T47D (cell line): ENCODE measurements at regions not wholly inside any gene's neighbourhood (a gene's known extent, or its start where the extent isn't known, plus 50 kb on each side); places are given as distances from the start of the nearest gene placed in this dataset.

Source experiments
- DNase-seq, 2 experiments: peaks; one replicate each; pipeline versions ENCODE4 v3.0.0 to v3.0.0-alpha.2; 2011 to 2012; ENCODE audit warnings: low read depth in 1 of 2, low spot score in 1 of 2
- JUND ChIP-seq: IDR thresholded peaks from 2 replicates; pipeline ENCODE4 v1.6.1; 2012; ENCODE audit warnings: low read depth
- in situ Hi-C: cut with HindIII; loops from 2 replicates; pipeline ENCODE4 v1.10.0; 2016; ENCODE audit warnings: low sequenced_read_pairs, low pct_unique_long_range_greater_than_20kb

DNA sequence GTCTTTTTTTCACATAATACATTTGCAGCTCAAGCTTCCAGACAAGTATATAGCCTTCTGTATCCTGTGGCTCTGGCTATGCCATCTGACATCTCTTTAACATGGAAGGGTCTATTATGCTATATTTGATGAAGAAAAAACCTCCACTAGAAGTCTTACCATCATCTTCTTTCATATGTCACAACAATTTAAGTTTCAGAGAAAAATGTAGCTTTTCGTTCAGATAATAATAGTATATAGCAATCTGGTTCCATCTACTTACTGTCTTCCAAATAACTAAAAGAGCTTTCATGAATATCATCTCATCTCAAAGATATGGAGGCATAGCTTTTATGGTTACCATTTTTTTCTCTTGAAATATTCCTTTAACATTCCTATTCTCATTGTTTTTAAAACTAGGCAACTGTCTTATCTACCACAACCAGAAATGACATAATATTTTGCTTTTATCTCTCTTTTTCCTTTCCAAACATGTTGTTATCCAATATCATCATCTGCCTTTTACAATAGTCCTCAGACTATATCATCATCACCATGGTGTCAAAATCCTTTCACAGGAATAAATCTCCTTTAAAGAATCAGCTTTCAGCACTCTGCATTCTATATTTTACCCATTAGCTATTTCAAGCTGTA is 1005.1 kb downstream of the PDHA2 start:
- no peak for DNase-seq
- in situ Hi-C loops, result no loop called here
- TF ChIP-seq JUND, result no peak

DNA sequence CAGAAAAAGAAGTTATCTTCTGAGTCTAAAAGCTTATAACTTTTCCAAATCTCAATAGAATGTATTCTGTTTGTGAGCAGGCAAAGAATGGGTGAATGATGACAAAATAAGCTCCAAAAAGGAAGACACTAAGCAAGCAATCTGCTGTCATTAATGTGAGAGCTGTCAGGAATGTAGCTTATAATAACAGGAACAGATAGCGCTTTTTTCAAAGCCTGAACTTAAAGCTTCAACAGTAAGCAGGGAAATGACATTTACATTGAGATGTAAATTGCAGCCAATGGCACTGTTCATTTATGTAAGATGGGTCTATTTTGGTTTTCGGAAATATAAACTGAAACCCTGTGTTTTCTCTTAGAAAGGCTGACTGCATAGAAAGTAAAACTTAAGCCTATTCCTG is 1005.9 kb downstream of the PDHA2 start:
- TF ChIP-seq JUND, result no peak
- in situ Hi-C loops, result no loop called here
- no peak for DNase-seq

DNA sequence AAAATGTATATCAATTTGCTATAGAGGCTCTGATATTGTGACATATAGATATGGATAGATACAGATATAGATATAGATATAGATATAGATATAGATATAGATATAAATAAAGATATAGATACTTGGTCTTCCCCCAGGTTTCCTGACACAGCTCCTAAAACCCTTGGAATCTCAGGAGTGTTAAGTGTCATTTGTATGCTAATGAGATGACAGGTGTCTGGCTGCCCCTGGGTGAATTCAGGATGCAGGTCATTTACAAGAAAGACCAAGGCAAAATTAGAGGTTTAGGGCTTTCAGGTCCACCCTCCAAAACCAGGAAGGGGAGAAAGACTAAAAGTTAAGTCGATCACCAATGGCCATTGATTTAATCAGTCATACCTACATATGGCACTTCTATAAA is 1034.8 kb downstream of the PDHA2 start:
- TF ChIP-seq JUND, result no peak
- DNase-seq, result no peak
- in situ Hi-C loops, result no loop called here

DNA sequence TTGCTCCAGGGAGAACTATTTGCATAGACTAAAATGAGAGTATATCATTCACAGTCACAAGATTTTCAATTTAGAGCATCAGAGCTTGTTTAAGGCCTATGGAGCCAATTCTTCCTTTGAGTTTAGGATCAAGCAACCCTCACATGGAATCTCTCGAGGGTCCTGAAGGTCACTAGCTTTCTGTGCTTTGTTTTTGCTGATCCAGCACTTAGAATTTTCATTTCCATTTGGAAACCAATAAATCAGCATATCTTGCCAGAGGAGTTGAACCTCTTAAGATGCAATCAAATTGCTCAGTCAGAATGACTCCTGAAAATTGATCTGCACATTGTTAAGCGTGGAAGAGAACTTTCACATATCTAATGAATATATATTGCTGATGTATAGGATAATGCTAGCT is 1039.6 kb downstream of the PDHA2 start:
- in situ Hi-C loops, result no loop called here
- no peak for DNase-seq
- no peak for TF ChIP-seq JUND

DNA sequence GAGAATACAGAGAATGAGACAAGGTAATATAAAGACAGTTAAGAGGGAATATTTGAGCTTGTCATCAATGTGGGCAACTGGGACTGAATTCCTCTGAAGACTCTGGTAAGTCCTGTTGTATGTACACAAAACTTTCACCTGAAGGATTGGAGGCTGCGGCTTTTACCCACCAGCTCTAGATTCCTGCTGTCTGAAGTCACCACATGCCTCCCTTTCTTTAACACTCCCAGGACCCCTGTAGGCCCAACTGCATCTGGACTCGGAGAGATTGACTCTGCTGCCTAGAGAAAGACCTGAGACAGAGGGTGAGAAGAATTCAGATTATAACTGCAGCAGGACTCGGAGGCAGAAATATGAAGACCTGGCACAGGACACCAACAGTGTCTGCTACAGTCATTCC is 1048.0 kb downstream of the PDHA2 start:
- no peak for DNase-seq
- in situ Hi-C loops, result no loop called here
- TF ChIP-seq JUND, result no peak

DNA sequence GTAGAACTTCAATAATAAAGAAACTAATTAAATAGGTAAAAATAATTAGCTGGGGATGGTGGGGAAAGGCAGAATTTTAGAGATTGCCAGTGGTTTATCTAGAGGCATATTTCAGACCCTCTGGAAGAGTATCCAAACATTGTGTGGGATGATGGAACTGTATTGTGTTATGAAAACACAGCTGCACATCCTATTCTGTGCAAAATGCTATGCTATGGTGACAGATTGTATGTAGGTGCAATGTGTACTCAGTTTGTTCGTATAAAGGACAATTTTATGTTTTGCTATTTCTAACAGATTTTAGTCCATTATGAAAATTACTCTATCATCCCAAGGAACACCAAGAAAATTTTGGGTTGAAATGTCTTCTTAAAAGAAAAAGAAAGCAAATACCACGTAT is 1054.7 kb downstream of the PDHA2 start:
- DNase-seq, result no peak
- TF ChIP-seq JUND, result no peak
- in situ Hi-C loops, result no loop called here

DNA sequence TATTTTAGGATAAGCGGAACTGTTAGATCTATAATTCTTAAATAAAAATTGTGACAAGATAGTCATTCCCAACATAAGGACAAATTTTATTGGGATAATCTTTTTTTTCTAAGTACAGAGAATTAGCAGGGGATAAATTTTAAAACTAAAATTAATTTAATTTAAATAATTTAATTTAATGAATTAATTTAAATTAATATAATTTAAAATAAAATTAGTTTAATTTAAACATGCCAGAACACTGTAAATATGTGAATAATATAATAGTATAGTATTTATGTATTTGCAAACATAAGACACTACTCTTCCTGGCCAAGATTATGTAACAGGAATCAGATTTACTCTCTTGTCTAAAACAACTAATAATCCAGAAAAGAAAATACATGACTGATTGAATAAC is 1055.9 kb downstream of the PDHA2 start:
- in situ Hi-C loops, result no loop called here
- TF ChIP-seq JUND, result no peak
- DNase-seq, result no peak

DNA sequence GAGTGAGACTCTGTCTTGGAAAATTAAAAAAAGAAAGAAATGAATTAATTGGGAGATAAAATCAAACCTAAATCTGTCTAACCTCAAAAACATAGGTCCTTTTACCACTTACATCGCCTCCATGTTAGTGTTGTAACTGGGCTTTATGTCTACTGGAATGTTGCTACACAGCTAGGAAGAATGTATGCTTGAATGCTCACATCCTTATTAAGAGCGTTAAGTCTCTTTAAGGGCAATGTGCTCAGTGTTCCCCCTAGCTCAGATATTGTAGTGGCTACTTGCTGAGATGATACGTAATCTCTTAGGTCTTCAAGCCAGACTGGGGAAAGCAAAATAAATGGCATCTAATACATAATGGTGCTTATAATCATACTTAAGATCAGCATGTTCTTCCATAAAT is 1072.8 kb downstream of the PDHA2 start:
- DNase-seq, result no peak
- in situ Hi-C loops, result no loop called here
- no peak for TF ChIP-seq JUND

DNA sequence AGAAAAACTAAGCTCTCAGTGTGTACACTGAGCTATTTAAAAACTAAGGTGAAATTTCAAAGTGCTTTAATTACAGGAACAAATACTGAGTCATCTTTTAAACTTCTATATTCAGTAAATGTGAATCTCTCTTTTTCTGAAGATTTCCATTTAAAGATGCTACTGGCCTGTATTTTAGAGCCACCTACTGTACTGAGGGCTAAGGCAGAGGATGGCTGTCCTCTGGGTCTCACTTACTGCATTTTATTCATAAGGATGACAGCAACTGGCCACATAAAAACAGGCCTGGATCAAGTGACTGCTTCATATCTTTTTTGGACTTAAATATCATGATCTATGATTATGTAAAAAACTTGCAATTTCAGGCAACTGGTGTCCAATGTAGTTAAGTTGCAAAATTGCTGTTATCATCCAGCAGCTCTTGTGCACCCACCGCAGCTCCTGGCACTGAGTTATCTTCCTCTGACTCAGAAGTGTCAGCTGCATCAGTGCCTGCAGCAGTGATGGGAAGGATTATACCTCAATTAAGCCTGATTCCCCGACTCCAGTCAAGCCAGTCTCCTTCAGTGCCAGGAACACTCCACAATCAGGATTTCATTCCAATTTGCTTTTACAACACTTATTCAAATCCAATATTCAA is 1073.7 kb downstream of the PDHA2 start:
- no peak for TF ChIP-seq JUND
- DNase-seq, result no peak
- in situ Hi-C loops, result no loop called here

DNA sequence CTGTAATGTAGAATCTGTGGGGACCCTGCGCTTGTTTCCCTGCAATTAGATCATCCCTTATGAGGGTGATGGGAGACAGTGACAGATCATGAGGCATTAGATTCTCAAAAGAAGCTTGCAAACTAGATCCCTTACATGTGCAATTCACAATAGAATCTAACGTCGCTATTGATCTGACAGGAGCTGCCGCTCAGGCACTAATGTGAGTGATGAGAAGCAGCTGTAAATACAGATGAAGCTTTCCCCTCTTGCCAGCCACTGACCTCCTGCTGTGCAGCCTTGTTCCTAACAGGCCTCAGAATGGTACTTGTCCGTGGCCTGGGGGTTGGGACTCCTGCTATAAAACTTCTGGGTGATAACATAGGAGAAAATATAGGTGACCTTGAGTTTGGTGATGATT is 1076.8 kb downstream of the PDHA2 start:
- in situ Hi-C loops, result no loop called here
- TF ChIP-seq JUND, result no peak
- DNase-seq, result no peak

DNA sequence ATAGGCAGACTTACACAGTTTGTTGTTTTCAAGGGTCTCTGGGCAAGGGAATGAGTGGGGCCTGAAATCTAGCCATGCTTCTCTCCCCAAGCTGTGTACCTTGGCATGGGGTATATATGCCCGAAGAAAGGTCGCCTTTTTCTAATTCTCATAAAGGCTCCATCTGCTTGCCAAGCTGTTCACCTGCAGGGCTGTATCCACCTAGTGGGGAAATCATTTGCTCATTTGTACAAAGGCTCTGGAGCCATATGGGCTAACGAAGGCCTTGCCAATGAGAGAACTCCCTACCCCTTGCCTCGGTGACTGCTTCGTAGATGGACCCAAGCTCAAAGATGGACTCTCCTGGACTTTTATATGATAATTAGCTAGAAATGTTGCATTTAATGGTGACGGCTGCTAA is 1097.0 kb downstream of the PDHA2 start:
- no peak for DNase-seq

DNA sequence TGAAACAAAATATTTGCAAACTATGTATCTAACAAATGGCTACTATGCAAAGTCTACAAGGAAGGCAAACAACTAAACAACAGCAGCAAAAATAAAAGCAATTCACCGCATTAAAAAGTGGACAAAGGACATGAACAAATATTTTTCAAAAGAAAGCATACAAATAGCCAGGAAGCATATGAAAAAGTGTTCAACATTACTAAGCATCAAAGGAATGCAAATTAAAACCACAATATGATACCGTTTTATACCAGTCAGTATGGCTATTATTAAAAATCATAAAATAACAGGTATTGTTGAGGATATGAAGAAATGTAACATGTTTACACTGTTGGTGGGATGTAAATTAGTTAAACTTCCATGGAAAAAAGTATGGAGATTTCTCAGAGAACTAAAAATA is 1106.7 kb downstream of the PDHA2 start:
- in situ Hi-C loops, result no loop called here
- no peak for TF ChIP-seq JUND
- no peak for DNase-seq

More for the DNA sequence above, 1097.0 kb downstream of the PDHA2 start:
- in situ Hi-C loops, result no loop called here
- no peak for TF ChIP-seq JUND

DNA sequence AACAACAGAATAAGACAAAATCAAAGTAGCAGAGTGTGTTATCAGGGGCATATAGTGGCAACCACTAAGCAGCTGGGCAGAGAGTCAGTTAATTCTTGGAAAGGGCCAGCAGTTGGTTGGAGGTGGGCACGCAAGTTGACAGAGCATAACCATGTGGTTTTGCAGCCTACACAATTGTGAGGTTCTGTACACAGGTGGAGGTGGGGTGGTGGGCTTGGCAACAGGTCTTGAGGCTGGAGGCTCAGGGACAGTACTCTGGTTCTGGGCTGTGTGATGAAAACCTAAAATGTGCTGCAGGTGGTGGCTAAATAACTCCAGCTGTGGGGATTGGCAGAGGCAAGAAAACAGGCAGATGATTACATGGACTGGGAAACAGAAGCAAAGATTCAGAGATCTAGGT is 1112.7 kb downstream of the PDHA2 start:
- TF ChIP-seq JUND, result no peak
- no peak for DNase-seq
- in situ Hi-C loops, result no loop called here

DNA sequence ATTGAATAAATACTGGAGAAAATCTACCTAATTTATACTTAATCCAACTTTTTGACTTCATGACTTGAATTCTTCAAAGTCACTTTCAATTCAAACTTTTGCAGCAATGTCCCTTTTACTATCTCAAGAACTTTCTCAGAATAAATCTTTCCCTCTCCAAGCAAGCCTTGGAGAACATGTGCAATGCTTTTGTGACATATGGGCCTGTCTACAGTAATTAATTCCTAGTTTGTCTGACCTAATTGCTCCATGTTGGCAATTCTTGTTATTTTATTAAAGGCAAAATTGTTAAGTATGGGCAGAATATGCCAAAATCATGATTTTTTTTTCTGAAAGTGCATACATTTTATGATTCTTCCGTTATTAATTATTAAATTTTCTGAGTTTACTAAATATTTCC is 1115.3 kb downstream of the PDHA2 start:
- in situ Hi-C loops, result no loop called here
- no peak for DNase-seq
- TF ChIP-seq JUND, result no peak
